ENCODE measurements at regions not wholly inside any gene's neighbourhood (a gene's known extent, or its start where the extent isn't known, plus 50 kb on each side); places are given as distances from the start of the nearest gene placed in this dataset.

DNA sequence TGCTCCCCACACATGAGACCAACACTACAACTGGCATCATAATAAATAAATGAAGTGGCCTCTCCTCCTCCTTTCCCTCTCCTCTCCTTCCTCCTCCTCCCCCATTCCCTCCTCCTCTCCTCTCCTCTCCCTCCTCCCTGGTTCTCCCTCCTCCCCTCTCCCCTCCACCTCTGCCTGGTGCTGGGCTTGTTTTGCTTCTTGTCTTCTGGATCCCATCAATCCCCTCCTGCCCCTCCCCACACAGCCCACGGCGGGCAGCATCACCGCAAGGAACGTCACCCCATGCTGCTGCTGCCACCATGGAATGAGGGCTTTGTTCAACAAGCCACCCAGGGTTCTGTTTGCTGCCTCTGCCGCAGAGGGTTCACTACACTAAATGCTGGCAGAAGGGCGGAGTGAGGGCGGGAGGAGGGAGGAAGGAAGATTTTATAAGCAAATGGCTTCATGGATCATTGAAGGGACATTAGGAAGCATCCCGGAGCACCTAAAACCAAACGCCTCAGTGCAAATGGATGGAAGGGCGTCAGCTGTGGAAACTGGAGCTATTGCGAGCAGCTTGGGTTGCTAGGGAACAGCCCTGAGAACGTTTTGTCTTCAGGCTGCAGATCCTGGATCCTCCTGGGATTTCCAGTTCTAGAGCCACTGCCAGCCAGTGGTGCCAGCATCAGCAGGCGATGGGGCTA lies 379.7 kb upstream of the ZMIZ1 start:
- peak; percentile 55 for DNase-seq (ENCODE audit: low spot score)

DNA sequence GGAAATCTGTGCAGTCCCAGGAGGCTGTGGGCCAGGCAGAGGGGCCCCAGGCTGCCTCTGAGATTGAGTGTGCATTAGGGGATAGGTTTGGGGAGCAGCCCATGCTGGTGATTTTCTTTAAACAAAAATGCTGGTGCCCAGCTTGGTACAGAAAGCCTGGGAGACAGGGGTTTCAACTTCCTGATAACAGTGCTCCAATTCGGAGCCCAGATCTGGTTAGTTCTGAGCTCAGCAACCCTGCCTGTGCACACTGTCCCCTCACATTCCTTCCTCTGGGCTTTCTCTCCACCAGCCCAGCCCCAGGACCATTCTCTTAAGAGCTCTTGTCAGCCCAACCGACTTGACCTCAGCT lies 379.2 kb upstream of the ZMIZ1 start:
- DNase-seq (ENCODE audit: low spot score), result no peak

DNA sequence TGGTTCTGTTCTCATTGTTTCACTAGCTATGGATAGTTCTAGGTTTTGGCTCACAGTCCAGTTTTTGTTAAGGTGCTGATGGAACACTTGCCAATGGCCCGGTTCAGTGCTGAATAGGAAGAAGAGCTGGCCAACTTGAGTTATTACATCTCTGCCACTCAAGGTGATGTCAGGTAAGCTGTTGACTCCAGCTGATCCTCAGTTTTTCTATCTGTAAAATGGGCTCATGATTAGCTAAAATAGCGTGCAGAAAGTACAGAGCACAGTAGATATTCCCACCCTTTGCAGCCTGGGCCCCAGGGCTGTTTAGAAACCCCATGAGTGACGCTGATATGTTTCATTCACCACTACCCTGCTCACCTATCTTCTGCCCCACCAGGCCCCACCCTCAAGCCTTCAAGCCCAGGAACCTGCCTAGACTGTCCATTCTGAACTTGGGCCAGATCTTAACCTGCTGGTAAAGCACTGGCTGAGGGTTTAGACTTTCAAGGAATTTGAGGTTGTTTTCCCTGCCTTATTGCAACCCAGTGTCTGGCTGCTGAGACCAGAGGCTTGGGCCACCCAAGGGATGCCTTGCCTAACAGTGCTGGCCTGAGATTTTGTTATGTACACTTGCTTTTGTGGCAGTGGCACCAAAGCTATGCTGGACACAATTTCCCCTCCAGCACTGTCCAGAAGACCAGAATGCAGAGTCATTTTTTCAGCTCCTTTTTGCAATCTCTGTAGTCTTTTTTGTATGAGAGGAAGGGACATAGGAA lies 378.2 kb upstream of the ZMIZ1 start:
- DNase-seq (ENCODE audit: low spot score), result no peak

DNA sequence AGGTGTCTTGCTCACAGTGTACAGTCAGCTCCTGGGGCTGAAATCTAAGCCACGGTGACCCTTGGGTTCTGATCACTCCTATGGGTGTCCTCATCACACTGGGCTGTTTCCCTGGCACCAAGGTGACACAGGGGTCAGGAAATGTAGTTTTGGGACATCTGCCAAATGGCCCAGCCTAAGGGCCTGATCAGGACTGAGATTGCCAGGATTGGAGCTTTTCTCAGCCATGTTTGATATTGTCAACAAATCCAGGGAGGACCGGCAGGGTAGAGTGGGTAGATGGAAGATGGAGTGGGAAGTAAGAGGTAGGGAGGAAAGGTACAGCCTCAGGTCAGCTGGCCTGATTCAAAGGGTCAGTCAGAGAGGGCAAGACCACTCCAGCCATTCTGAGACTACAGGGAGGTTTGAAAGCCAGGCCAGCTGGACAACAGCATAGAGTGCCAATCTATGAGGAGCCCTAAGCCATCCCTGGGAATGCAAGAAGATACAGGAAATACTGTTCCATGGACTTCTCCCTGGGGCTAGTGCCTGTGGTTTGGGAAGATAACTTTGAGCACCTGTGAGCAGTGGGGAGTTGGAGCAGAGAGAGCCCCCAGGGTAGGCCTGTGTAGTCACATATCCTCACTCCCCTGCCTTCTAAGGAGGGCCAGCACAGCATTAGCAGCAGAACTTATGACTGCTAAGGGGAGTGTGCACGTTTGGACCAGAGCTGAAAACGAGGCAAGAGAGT lies 377.3 kb upstream of the ZMIZ1 start:
- DNase-seq (ENCODE audit: low spot score), result no peak

DNA sequence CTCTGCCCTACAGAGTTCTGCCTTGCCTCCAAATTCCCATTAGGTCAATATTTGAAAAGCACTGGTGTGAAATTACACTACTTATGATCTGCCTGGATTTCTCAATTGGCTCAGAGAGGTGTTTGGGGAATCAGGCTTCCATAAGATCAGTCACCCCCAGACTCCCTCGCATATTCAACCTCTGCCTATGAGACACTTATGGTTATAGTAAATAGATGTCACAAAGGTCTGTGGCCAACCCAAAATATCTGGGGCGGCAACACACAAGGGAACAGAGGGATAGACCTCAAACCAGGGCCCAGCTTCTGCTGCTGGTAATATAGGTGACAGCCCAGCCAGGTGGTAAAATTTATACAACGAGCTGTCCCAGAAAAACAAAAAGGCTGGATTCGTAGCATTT lies 376.7 kb upstream of the ZMIZ1 start:
- DNase-seq (ENCODE audit: low spot score), result no peak

DNA sequence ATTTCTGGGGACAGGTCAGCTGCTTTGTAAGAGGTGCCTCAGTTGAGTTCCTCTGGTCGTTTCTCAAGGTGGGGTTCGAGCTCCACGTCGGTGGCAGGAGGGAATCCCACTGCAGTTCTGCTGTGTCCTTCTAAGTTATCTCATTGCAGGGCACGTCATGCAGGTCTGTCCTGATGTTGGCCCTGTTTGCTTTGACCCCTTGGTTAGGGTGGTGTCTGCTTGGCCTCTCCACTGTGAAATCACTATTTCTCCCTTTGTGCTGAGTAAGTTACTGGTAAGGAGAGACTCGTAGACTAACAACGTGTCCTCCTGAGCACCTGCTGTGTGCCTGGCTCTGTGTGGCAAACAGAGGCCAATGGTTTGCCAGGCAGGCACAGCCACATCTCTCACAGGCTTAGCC lies 372.9 kb upstream of the ZMIZ1 start:
- DNase-seq (ENCODE audit: low spot score), result no peak

DNA sequence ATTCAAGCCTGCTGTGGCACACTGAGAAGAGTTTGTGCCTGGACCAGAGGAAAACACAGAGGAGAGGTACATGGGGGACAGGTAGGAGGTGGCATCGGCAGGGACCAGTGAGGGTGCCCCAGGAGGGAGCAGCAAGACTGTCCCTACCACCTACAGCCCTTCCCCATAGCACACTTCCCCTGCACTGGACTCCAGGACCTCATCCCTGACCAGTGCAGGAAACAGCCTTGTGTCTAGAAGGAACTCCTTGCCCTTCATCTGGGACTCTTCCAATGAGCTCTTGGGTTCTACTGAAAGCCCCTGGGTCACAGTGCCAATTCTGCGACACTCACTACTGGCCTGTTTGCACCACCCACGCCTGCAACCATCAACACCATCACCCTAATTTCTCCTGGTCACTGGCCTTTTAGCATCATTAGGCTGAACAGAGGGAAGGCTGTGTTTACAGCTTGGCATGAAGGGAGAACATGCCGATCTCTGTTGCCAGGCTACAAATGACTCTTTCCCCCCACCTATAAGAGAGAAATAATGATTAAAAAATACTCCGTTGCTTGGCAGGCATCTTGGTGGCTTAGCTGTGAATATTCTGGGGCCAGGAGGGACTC lies 371.9 kb upstream of the ZMIZ1 start:
- no peak for DNase-seq (ENCODE audit: low spot score)

DNA sequence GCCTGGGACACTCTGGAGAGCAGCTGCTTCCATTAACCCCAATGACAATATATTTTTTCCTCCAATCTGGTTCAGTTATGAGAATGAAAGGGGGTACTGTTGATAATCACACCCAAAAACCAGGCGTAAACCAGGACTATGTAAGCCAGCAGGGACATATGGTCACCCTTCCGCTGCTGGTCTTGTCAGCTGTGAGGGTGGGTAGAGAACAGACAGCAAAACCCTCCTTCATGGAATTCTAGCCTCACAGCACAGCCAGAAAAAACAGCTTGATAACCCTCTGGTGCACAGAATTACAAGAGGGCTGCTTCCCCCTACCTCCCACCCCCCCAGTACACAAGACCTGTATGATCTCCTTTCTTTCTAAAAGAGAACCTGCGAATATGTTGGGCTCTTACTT lies 368.8 kb upstream of the ZMIZ1 start:
- no peak for DNase-seq (ENCODE audit: low spot score)

DNA sequence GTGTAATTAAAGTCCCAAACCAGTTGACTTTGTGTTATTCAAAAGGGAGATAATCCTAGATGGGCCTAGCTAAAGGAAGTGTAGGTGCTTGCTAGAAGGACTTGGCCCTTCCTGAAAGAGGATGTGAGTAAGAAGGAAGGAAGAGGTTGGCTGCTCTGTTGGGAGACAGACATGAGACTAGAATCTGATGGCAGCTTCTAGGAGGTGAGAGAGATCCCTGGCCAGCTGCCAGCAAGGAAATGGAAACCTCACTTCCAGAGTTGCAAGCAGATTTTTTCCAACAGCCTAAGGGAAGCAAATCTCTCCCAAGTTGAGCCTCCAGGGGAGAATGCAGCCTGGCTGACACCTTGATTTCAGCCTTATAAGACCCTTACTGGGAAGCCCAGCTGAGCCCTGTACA lies 368.4 kb upstream of the ZMIZ1 start:
- no peak for DNase-seq (ENCODE audit: low spot score)

DNA sequence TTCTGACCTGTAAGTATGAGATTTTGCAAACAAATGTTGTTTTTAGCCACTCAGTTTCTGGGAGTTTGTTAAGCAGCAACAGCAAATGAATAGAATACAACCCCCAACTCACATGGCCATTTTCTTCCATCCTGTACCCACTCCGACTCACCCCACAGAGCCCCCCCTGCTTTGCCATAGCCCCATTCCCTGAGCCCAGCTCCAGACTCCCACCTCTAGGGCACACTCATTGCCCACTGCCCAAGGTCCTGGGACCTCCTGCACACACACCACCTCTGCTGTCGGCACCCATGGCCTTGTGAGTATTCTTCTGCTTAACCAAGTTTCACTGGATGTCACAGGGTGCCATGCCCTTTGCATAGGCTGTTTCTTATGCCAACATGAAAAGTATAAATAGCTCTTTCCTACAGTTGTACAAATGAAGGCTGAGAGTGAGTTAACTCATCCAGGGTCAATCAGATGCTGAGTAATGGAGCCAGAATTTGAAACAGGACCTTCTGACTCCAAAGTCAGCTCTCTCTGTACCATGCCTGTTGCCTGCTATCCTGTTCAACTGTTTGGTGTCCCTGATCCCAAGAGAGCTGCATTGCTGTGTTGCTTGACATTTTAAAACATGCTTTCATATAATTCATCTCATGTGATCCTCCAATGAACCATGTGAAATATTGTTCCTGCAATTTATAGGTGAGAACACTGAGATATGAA lies 367.8 kb upstream of the ZMIZ1 start:
- no peak for DNase-seq (ENCODE audit: low spot score)

DNA sequence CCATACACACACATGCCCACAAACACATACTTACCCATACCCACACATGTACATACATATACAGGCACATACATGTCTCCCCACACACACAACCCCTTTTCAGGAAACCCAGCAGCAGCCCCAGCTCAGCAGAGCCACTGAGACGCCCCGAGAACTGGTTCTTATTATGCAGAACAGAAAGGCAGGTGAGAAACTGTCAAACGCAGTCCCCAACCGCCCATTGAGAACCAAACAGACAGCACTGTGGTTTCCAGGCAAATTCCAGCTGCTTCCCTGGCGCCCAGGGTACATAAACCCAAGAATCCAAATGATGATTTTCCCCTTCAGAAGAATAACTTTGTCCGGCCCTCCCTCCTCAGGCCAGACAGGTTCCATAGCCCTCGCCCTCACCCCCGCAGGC lies 366.6 kb upstream of the ZMIZ1 start:
- DNase-seq (ENCODE audit: low spot score), result no peak

DNA sequence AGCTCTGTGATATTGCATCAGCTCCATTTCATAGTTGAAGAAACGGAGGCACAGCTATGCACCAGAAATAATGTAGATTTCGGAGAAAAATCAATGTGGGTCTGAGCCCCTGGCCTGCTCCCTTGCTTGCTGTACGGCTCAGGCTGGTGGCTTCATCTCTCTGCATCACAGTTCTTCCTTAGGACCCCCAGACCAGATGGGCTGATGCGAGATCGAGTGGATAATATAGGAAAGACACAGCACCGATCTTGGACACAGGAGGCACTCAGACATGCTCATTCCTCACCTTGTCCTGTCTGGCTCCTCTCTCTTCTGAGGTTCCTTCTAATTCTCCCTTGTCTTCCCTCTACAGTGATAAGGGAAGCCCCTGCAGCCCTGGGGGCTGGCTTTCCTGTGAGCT lies 365.9 kb upstream of the ZMIZ1 start:
- DNase-seq (ENCODE audit: low spot score), result no peak

DNA sequence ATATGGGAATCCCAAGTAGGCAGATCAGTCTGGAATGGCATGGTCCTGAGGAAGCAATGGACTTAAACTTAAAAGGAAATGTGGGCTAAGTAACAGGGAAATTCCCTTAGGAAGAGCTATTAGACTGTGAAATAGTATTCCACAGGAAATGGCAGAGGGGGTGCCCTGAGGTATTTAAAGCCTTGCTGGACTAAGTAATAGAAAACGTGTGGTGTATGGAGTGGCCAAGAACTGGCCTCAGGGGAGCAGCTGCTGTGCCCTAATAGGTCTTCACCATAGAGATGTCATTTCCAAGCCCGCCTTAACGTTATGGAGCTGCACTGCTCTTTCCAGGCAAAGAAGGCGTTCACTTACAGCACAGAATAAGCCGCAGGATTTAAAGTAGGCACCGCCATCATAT lies 365.2 kb upstream of the ZMIZ1 start:
- DNase-seq (ENCODE audit: low spot score), result no peak

DNA sequence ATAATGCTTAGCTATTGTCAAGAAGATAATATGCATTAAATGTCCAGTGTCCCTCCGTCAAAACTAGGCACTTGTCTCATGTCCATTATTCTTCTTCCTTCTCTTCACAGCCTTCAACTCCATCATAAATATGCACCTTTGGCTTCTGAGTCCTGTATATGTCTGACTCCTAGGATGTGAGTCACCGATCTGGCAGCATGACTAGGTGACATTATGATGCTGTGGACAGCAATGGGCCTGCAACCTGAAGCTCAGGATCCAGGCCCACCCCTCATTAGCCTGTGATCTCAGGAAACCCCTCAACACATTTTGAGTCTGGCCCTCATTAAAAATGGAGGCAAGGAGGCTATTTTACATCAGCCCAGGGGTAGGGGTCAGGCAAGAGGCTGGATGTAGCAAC lies 362.5 kb upstream of the ZMIZ1 start:
- no peak for DNase-seq (ENCODE audit: low spot score)

DNA sequence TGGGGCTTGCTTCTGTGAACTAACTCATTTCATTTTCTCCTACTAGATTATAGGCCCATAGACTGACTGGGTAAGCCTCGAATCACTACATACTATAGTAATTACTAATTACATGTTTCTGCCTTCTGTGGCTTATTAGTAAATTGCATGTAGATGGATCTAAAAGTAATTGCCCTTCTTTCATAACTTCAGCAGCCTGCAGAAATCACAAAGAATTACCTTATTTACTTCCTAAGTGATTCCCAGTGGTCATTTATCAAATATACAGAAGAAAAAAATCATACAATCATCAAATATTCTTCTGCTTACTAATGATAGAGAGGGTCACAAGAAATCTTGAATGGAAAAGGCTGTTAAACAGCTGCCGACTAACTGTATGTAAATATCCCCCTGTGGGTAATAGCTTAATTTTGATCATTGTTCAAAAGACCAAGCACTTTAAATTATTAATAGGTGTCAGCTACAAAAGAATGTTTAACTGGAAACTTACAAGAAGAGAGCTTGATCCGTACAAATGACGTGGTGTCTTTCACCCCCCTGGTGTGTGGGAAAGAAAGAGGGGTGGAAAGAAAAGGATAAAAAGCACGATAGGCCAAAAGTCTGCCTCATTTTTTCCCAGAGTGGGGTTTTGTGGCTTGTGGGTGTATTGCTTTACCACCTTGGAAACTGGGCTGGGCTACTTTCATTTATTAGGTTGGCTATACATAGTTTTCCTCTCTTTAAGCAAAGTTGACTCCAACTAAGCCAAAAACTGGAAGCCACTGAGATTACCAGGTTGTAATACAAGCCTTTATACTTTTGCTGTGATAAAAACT lies 361.8 kb upstream of the ZMIZ1 start:
- no peak for DNase-seq (ENCODE audit: low spot score)

DNA sequence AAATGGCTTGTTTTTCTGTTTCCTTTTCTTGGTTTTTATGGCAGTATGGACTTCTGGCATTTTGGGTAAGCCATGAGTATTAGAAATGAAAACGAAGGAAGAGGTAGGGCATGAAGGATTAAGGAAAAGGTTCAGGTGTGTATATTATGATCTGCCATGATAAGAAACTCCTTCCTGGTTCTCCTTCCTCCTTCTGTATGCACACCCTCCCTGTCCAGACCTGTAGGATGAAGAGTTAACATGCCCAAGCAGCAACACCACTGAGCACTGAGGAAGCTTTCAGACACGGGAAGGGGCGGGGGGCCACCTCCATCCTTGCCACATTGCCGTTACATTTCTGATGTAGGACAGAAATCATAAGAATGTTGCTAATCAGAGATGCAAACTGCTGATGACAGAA lies 361.0 kb upstream of the ZMIZ1 start:
- DNase-seq (ENCODE audit: low spot score), result no peak

DNA sequence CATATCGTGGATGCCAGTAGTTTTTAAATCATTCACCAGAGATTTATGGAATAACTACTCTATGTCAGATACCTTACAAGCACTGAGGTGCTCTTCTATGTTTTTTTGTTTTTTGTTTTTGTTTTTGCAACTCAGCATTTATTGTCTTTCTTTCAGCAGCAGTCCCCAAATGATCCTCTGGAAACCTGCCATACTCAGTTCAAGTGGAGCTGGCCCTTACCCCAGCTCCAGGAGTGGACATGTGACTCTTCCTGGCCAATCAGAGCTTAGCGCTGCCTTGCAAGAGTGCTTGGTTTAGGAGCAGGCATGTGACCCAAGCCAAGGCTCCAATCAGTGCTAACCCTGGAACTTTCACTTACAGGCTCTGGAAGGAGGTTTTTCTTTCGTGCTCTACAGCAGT lies 356.6 kb upstream of the ZMIZ1 start:
- peak; percentile 22 for DNase-seq (ENCODE audit: low spot score)

DNA sequence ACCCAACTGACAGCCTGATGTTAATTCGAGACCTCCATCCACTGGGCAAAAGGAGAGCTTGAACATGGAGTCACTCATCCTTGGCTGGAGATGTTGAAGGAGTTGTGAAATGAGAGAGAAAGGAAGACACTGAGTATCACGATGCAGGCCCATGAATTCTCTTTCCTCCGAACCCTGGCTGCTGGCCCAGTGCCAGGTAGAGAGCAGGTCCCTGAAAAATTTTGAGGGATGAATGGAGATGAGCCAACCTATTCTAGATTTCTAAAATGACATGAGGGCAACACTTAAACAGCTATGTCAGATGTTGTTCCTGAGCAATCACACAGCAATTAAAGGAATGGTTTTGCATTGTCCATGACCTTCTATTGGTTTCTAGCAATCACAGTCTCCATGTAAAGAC lies 355.1 kb upstream of the ZMIZ1 start:
- DNase-seq (ENCODE audit: low spot score), result no peak

DNA sequence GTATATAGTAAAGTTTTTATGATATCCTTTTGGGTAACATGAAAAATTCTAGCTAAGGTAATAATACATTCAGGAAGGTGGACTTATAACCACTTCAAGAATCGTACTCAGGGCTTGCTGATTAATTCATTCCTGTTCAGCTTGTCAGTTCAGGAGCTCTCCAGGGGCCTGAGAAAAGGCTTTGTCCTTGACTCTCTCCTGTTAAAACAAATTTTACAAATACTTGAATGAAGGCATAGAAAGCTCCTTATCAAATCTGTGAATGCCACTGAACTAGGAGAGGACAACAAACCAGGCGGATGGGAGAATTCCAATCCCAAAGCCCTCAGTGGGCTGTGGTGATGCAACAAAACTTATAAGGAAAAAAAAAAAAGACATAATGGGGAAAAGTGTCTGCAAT lies 354.5 kb upstream of the ZMIZ1 start:
- no peak for DNase-seq (ENCODE audit: low spot score)

DNA sequence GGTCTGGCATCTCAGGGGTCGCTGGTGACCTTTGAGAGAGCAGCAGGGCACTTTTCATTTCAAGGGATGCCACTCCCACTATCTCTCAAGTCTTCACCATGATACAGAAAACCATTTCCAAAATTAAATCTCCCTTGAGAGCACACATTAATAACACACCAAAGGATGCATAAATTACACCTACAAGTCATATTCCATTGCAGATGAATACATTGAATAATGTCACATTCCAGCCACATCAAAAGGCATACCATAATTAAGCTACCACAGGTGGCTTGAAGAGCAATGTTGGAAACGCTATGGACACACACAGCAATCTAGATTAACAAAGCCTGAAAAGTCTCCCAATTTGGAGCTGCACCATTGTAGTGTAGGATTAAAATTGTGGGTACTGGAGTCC lies 353.3 kb upstream of the ZMIZ1 start:
- DNase-seq (ENCODE audit: low spot score), result peak; percentile 12

DNA sequence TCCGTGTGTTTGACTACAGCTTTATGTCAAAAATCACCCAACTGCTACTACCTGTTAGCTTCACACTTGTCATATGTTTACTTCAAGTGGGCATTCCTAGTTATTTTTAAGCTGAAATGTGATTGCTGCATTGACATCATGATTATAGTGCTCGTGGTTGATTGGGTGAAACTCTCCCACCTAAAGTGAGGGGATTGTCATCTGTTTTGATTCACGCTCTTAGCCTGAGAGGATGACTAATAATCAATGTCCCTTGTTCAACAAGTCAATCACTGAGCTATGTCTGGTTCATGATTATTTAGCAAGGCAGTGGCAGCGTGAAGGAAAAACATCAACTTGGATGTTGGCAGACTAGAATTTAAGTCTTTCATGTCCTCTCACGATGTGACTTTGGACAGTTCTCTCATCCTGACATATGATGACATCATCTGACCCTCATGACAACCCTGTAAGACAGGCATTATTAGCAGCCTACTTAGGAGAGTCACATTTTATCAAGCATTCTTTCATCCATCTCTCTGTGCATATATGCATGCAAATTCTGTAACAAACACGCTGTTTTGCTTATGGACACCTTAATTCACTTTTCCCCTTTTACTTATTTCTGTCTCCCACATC lies 352.6 kb upstream of the ZMIZ1 start:
- DNase-seq (ENCODE audit: low spot score), result no peak

Data from putamen (tissue), 1 donor.